Prostate gland (tissue), 2 donors: ENCODE measurements at regions not wholly inside any gene's neighbourhood (a gene's known extent, or its start where the extent isn't known, plus 50 kb on each side); places are given as distances from the start of the nearest gene placed in this dataset.

ENCODE experiments used
- POLR2A ChIP-seq: fragments of 450-650 bp; IDR thresholded peaks from one replicate; pipeline ENCODE4 v1.6.1; 2016; ENCODE audit warnings: antibody characterized with exemption, mild to moderate bottlenecking
- POLR2AphosphoS5 ChIP-seq: sonication (generic); formaldehyde crosslinking; IDR thresholded peaks from one replicate; pipeline ENCODE4 v1.6.1; 2017; ENCODE audit warnings: antibody characterized with exemption
- TF ChIP-seq, protein P1 (sequence below), 4 experiments: fragments of 200-600 bp in 2 of 4; fragments of 450-650 bp in 2 of 4; sonication (generic) in 2 of 4; IDR thresholded peaks; 1 replicate in 3 of 4; 2 replicates in 1 of 4; pipeline ENCODE4 v1.5.1; 2016 to 2019; ENCODE audit warnings: antibody characterized with exemption in 4 of 4, mild to moderate bottlenecking in 2 of 4, moderate library complexity in 2 of 4

DNA sequence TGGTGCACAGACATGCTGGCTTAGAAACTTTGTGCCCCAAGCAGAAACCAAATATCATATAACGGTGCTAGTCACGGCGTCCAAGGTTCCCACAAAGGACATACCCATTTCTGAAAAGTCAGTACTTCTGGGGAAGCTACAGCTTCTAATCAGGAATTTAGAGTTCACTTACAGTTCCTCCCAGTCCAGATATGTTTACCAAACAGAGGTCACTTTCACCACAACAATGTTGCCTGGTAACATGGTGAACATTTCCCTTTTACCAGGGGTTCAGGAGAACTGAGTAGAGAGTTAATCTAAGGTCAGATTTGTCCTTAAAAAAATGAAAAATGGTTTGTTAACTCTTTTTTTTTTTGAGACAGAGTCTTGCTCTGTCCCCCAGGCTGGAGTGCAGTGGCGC, 265.9 kb upstream of the MKLN1 start:
- TF ChIP-seq POLR2A (no peak), POLR2AphosphoS5 (no peak)
- TF ChIP-seq, protein P1, sequence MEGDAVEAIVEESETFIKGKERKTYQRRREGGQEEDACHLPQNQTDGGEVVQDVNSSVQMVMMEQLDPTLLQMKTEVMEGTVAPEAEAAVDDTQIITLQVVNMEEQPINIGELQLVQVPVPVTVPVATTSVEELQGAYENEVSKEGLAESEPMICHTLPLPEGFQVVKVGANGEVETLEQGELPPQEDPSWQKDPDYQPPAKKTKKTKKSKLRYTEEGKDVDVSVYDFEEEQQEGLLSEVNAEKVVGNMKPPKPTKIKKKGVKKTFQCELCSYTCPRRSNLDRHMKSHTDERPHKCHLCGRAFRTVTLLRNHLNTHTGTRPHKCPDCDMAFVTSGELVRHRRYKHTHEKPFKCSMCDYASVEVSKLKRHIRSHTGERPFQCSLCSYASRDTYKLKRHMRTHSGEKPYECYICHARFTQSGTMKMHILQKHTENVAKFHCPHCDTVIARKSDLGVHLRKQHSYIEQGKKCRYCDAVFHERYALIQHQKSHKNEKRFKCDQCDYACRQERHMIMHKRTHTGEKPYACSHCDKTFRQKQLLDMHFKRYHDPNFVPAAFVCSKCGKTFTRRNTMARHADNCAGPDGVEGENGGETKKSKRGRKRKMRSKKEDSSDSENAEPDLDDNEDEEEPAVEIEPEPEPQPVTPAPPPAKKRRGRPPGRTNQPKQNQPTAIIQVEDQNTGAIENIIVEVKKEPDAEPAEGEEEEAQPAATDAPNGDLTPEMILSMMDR (IDR thresholded peaks at IDR 0.05), result no peak
